CD14-positive monocyte (primary cell): ENCODE measurements at regions not wholly inside any gene's neighbourhood (a gene's known extent, or its start where the extent isn't known, plus 50 kb on each side); places are given as distances from the start of the nearest gene placed in this dataset.

Source experiments
- DNase-seq, 3 donors: peaks; one replicate each; pipeline ENCODE4 v3.0.0-alpha.2; 2011 to 2022
- H2AFZ ChIP-seq: 2 replicates; pipeline ENCODE4 v1.6.0; 2012; ENCODE audit warnings: mild to moderate bottlenecking, low read depth, low read length, inconsistent platforms; ENCODE audit not compliant: insufficient read depth, poor library complexity, severe bottlenecking
- H3K27ac ChIP-seq, 2 donors: 1 replicate in 1 of 2; 2 replicates in 1 of 2; pipeline ENCODE4 v1.5.1; 2012 to 2013; ENCODE audit warnings: low read length in 2 of 2, control low read depth in 1 of 2, inconsistent platforms in 1 of 2, low read depth in 1 of 2, mild to moderate bottlenecking in 1 of 2
- H3K27me3 ChIP-seq, 2 donors: one replicate each; pipeline versions ENCODE4 v1.6.0 to v1.6.1; 2011 to 2013; ENCODE audit warnings: low read length in 2 of 2; ENCODE audit not compliant: control insufficient read depth in 2 of 2, insufficient read depth in 2 of 2
- H3K36me3 ChIP-seq, 2 donors: replicated peaks in 1 of 2; 1 replicate in 1 of 2; 2 replicates in 1 of 2; pipeline versions ENCODE4 v1.5.1 to v1.6.1; 2012 to 2013; ENCODE audit warnings: low read length in 2 of 2, control low read depth in 1 of 2, inconsistent platforms in 1 of 2, mild to moderate bottlenecking in 1 of 2; ENCODE audit not compliant: insufficient read depth in 2 of 2, control insufficient read depth in 1 of 2
- H3K4me1 ChIP-seq, 2 donors: 1 replicate in 1 of 2; 2 replicates in 1 of 2; pipeline versions ENCODE4 v1.5.1 to v1.6.1; 2012 to 2013; ENCODE audit warnings: low read length in 2 of 2, control low read depth in 1 of 2, inconsistent platforms in 1 of 2, mild to moderate bottlenecking in 1 of 2, moderate library complexity in 1 of 2; ENCODE audit not compliant: insufficient read depth in 2 of 2, control insufficient read depth in 1 of 2
- H3K4me2 ChIP-seq: replicated peaks from 2 replicates; pipeline ENCODE3; 2012; ENCODE audit warnings: low read length, moderate library complexity, mild to moderate bottlenecking; ENCODE audit not compliant: poor library complexity, severe bottlenecking; ENCODE audit errors: extremely low read depth
- H3K4me3 ChIP-seq, 3 experiments: fragments of 200-600 bp in 1 of 3; sonication (generic) in 1 of 3; replicated peaks in 1 of 3; 1 replicate in 2 of 3; 2 replicates in 1 of 3; pipeline ENCODE4 v1.5.1; 2011 to 2013; ENCODE audit warnings: low read length in 3 of 3, mild to moderate bottlenecking in 3 of 3, control low read depth in 2 of 3, low read depth in 2 of 3, inconsistent platforms in 1 of 3, moderate library complexity in 1 of 3
- H3K79me2 ChIP-seq: 2 replicates; pipeline ENCODE4 v1.6.0; 2012; ENCODE audit warnings: mild to moderate bottlenecking, control low read depth, inconsistent platforms, low read length, moderate library complexity; ENCODE audit not compliant: insufficient read depth
- H3K9ac ChIP-seq: 2 replicates; pipeline ENCODE4 v1.6.0; 2017; ENCODE audit warnings: low read length, mild to moderate bottlenecking; ENCODE audit not compliant: insufficient read depth, poor library complexity, severe bottlenecking
- H3K9me3 ChIP-seq, 2 donors: replicated peaks in 1 of 2; 1 replicate in 1 of 2; 2 replicates in 1 of 2; pipeline versions ENCODE4 v1.5.1 to v1.6.1; 2012 to 2013; ENCODE audit warnings: low read length in 2 of 2, control low read depth in 1 of 2; ENCODE audit not compliant: control insufficient read depth in 1 of 2, insufficient read depth in 1 of 2
- H4K20me1 ChIP-seq: 2 replicates; pipeline ENCODE4 v1.6.0; 2012; ENCODE audit warnings: mild to moderate bottlenecking, low read length, control low read depth, moderate library complexity; ENCODE audit not compliant: insufficient read depth
- H3K27ac Mint-ChIP-seq, 7 donors: one replicate each; pipeline ENCODE4 v1.8.0; 2020; ENCODE audit warnings: mild to moderate bottlenecking in 7 of 7, mixed read lengths in 7 of 7, moderate library complexity in 6 of 7, inconsistent platforms in 2 of 7
- H3K27me3 Mint-ChIP-seq, 3 donors: one replicate each; pipeline ENCODE4 v1.8.0; 2021 to 2022; ENCODE audit warnings: low read depth in 3 of 3, mild to moderate bottlenecking in 3 of 3, mixed read lengths in 3 of 3, moderate library complexity in 3 of 3, inconsistent platforms in 1 of 3
- H3K36me3 Mint-ChIP-seq, 2 donors: one replicate each; pipeline ENCODE4 v1.8.0; 2020; ENCODE audit warnings: mixed read lengths in 2 of 2, inconsistent platforms in 1 of 2, mild to moderate bottlenecking in 1 of 2
- H3K4me1 Mint-ChIP-seq: one replicate; pipeline ENCODE4 v1.8.0; 2020; ENCODE audit warnings: mild to moderate bottlenecking, mixed read lengths
- H3K4me3 Mint-ChIP-seq, 2 donors: one replicate each; pipeline ENCODE4 v1.8.0; 2020; ENCODE audit warnings: mild to moderate bottlenecking in 2 of 2, mixed read lengths in 2 of 2, moderate library complexity in 1 of 2
- H3K9me3 Mint-ChIP-seq, 7 donors: one replicate each; pipeline ENCODE4 v1.8.0; 2020 to 2022; ENCODE audit warnings: mixed read lengths in 7 of 7, mild to moderate bottlenecking in 6 of 7, moderate library complexity in 6 of 7, inconsistent platforms in 2 of 7
- CTCF ChIP-seq: fragments of 200-600 bp; IDR thresholded peaks from one replicate; pipeline ENCODE4 v1.8.0; 2022; ENCODE audit warnings: antibody characterized with exemption, mild to moderate bottlenecking
- WGBS: methylation state at CpG from one replicate; pipeline ENCODE4 v1.1.5; 2013; ENCODE audit warnings: missing lambda C conversion rate; ENCODE audit not compliant: insufficient coverage; 5-methylcytosine and 5-hydroxymethylcytosine counted together
- intact Hi-C, 2 donors: fragments of 100-400 bp; cut with micrococcal nuclease; formaldehyde crosslinking; loops; one replicate each; pipeline versions ENCODE4 v1.15.0 to v1.15.1; 2023

DNA sequence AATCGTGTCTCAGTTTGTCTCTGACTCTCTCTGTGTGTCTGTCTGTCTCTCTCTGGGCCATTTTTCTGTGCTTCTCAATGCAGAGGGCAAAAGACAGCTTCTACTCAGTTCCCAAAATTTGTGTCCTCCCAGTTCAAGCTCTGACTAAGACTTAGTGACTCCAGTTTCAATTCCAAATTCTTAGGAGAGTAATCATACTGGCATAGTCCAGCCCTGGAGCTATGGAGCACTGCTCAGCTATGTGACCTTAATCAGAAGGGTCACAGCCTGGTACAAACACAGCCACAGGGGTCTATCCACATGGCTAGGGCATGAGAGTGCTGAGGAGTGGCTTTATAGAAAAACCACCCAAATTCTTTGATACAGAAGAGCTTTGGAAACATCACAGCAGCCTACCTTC is 91.9 kb downstream of the FOXF2 start:
- whole genome bisulfite sequencing: 73% methylated on average over 1 of the region's 1 CpG
- Histone ChIP-seq H4K20me1 (no peaks in the 10 kb centered on the region), H3K4me1 (no peaks in the 10 kb centered on the region), H3K4me2 (no peak overlapping the region), H3K9me3 (no peaks in the 10 kb centered on the region), H3K9ac (no peak overlapping the region), H3K27me3 (no peaks in the 10 kb centered on the region), H3K36me3 (no peaks in the 10 kb centered on the region), H3K79me2 (no peaks in the 10 kb centered on the region), H3K27ac (no peak overlapping the region), H3K4me3 (no peak overlapping the region), H2AFZ (no peak overlapping the region)
- H3K4me1 Mint-ChIP-seq: peaks cover 3% of the 10 kb centered on the region
- intact Hi-C loops: no loop called here
- no peak for TF ChIP-seq CTCF
- no peaks in the 10 kb centered on the region for H3K36me3 Mint-ChIP-seq
- H3K27ac Mint-ChIP-seq: no peak overlapping the region
- peaks cover 0 to 2% (median 0%) of the 10 kb centered on the region in 7 donors for H3K9me3 Mint-ChIP-seq
- no peak for DNase-seq
- H3K4me3 Mint-ChIP-seq: no peak overlapping the region
- H3K27me3 Mint-ChIP-seq: peaks cover 4 to 12% (median 7%) of the 10 kb centered on the region in 3 donors

DNA sequence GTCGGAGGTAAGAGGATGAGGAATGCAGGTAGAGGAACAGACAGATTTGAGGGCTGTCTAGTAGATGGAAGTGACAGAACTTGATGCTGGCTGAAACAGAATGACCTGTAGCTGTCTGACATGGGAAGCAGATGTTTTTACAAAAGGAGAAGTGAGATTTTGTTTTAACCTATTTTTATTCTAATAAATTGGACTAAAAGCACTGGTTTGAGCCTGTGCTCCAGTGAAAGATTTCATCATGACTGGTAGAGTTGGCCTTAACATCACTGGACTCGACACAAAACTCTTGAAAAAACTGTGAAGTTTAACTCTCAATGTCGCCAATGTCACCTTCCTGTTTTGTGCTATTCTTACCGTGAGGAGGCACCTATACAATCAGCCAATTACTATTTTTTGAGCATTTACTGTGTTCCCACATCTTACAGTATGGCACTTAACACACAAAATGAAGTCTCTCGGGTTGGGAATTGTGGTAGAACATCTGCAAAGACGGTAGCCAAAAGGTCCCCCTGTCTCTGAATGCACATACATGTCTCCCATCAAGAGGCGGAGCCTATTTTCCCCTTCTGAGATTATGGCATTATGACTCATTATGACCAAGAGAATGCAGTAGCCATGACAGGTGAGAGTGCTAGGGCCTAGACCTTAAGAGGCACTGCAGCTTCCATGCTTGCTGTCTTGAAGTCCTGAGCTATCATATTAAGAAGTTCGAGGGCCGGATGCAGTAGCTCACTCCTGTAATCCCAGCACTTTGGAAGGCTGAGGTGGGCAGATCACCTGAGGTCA is 93.2 kb downstream of the FOXF2 start:
- H3K4me2 ChIP-seq: no peak overlapping the region
- H3K27me3 ChIP-seq: no peaks in the 10 kb centered on the region
- H3K79me2 ChIP-seq: no peaks in the 10 kb centered on the region
- no peak for DNase-seq
- intact Hi-C loops: no loop called here
- Mint-ChIP-seq H3K27ac (no peak overlapping the region), H3K4me3 (no peak overlapping the region), H3K36me3 (no peaks in the 10 kb centered on the region), H3K27me3 (peaks cover 5 to 12% (median 7%) of the 10 kb centered on the region in 3 donors), H3K4me1 (peaks cover 3% of the 10 kb centered on the region), H3K9me3 (peaks cover 0 to 2% (median 0%) of the 10 kb centered on the region in 7 donors)
- H3K4me3 ChIP-seq: no peak overlapping the region
- no peaks in the 10 kb centered on the region for H3K9me3 ChIP-seq
- H3K9ac ChIP-seq: no peak overlapping the region
- H3K27ac ChIP-seq: no peak overlapping the region
- H3K36me3 ChIP-seq: no peaks in the 10 kb centered on the region
- 62% methylated on average over 7 of the region's 9 CpGs for WGBS
- no peaks in the 10 kb centered on the region for H3K4me1 ChIP-seq
- H2AFZ ChIP-seq: no peak overlapping the region
- no peaks in the 10 kb centered on the region for H4K20me1 ChIP-seq
- no peak for TF ChIP-seq CTCF
